T follicular helper cell (primary cell): ENCODE measurements at regions not wholly inside any gene's neighbourhood (a gene's known extent, or its start where the extent isn't known, plus 50 kb on each side); places are given as distances from the start of the nearest gene placed in this dataset.
A peak's percentile ranks its signal among the peaks of the same experiment; 100 is the strongest.
"Not testable (repeated sequence)": the region's sequence is repeated elsewhere in the genome, so short reads cannot be mapped to it uniquely, and the experiment has no call there.

Source experiments
- DNase-seq: peaks from one replicate; pipeline ENCODE4 v3.0.0-alpha.2; 2020; ENCODE audit warnings: low read depth

GRCh38 chr1:229710746-229711145, 84.7 kb downstream of the URB2 start:
- no peak for DNase-seq

GRCh38 chr1:229714306-229714705, 88.3 kb downstream of the URB2 start:
- DNase-seq = no peak

GRCh38 chr1:229714964-229715603, 89.0 kb downstream of the URB2 start:
- peak; percentile 25 for DNase-seq

GRCh38 chr1:229716069-229716468, 90.0 kb downstream of the URB2 start:
- DNase-seq = no peak

GRCh38 chr1:229716704-229717103, 90.7 kb downstream of the URB2 start:
- no peak for DNase-seq

GRCh38 chr1:229717786-229718576, 91.9 kb downstream of the URB2 start:
- DNase-seq = no peak

GRCh38 chr1:229726061-229726460, 100.0 kb downstream of the URB2 start:
- no peak for DNase-seq

- DNase-seq = no peak
Measured at GRCh38 chr1:229729916-229730315, 103.9 kb downstream of the URB2 start.

- DNase-seq = no peak
Measured at GRCh38 chr1:229730573-229730972, 104.5 kb downstream of the URB2 start.

- DNase-seq = no peak
Measured at GRCh38 chr1:229732061-229732460, 106.0 kb downstream of the URB2 start.

- no peak for DNase-seq
Measured at GRCh38 chr1:229736376-229736775, 110.3 kb downstream of the URB2 start.

- not testable (repeated sequence) for DNase-seq
Measured at GRCh38 chr1:229742614-229743013, 116.6 kb downstream of the URB2 start.

- no peak for DNase-seq
Measured at GRCh38 chr1:229749992-229750391, 123.9 kb downstream of the URB2 start.

- DNase-seq = no peak
Measured at GRCh38 chr1:229751610-229752009, 125.6 kb downstream of the URB2 start.

- DNase-seq = no peak
Measured at GRCh38 chr1:229752679-229753078, 126.6 kb downstream of the URB2 start.

GRCh38 chr1:229753764-229754551, 127.9 kb downstream of the URB2 start:
- DNase-seq = no peak

GRCh38 chr1:229756666-229757065, 130.6 kb downstream of the URB2 start:
- no peak for DNase-seq

- no peak for DNase-seq
Measured at GRCh38 chr1:229757226-229757625, 131.2 kb downstream of the URB2 start.

GRCh38 chr1:229758101-229759036, 132.3 kb downstream of the URB2 start:
- DNase-seq = no peak

- no peak for DNase-seq
Measured at GRCh38 chr1:229759037-229759435, 133.0 kb downstream of the URB2 start.

- no peak for DNase-seq
Measured at GRCh38 chr1:229759586-229759985, 133.5 kb downstream of the URB2 start.
